IPS DF 4.7 (cell line): ENCODE measurements at regions not wholly inside any gene's neighbourhood (a gene's known extent, or its start where the extent isn't known, plus 50 kb on each side); places are given as distances from the start of the nearest gene placed in this dataset.
"Not testable (repeated sequence)": the region's sequence is repeated elsewhere in the genome, so short reads cannot be mapped to it uniquely, and the experiment has no call there.

Experiments
- DNase-seq: peaks from one replicate; pipeline ENCODE4 v3.0.0-alpha.2; 2013; ENCODE audit warnings: low spot score; ENCODE audit errors: extremely low read depth

DNA sequence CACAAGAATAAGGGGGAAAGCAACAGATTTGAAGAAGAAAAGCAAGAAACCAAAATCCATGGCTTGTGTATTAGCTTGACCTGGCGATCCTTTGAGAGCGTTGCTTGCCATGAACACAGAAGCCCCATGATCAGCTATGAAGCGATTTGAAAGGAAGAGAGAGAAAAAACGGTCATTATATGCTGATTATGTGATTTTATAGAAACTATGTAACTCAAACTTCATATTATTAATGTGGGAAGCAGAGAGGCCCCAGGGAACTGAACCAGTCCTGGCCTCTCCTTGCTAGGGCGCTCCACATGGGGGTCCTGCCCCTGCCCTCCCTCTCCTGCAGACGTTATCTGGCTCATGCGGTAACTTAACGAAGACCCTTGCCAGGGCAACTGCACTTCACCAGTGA, 306.1 kb upstream of the ADARB2 start:
- no peak for DNase-seq

DNA sequence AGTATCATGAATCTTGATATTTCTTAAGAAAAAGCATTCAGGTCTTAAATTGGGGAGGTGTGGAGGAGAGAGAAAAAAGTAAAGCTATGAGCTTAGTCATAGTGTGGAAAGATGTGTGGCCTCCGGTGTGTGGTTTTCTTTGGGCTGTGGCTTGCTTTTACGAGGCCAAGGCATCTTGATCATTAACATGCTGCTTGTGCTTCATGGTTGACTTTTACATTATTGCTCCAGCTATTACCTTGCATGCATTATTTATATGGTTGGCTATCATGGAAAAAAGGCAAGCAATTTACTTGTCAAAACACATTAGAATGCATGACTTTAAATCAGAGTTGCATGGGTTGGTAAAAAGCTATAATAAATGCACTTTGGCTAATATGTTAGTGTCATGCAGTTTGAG, 300.7 kb upstream of the ADARB2 start:
- no peak for DNase-seq

DNA sequence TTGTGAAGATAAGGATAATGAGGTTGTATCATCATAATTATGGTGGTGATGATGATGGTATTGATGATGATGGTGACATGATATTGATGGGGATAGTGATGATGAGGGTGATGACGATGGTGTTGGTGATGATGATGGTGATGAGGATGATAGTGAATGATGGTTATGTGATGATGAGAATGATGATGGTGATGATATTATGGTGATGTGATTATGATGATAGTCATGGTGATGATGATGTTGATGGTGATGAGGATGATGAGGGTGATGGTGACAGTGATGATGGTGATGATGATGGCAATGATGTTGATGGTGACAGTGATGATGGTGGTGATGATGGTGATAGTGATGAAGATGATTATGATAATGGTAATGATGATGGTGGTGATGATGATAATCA, 299.9 kb upstream of the ADARB2 start:
- DNase-seq: no peak

DNA sequence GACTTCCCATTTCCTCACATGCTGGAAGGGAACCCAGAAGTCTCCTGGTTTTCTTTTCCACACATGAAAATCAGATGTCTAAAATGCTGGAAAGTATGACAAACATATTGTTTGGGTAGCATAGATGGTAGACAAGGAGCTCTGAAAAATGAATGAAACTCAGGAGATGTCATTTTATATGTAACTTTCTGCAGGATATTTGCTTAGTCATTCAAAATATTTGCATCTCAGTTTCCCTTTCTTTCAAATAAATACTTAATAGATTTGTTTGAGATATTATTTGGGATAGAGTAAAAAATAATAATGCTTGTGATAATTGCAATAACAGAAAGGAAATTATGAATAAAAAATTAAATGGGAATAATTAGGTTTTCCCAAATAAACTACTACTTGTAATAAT, 298.9 kb upstream of the ADARB2 start:
- DNase-seq: no peak

DNA sequence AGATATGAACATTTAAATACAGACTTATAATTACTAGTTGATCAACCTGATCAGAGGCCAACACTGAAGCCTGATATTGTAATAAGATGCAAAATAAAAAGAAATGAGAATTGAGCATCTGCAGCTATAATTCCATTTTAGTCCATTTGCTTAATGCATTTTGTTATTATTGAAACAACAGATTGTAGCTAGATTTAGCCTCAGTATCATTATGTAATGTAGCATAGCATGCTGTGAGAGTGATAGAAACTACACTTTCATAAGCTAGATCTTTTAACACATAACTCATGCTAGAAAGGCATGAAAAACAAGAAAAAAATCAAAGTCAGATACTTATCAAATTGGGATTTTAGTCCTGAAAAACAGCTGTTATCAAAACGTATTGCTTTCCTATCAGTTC, 292.7 kb upstream of the ADARB2 start:
- DNase-seq: no peak

DNA sequence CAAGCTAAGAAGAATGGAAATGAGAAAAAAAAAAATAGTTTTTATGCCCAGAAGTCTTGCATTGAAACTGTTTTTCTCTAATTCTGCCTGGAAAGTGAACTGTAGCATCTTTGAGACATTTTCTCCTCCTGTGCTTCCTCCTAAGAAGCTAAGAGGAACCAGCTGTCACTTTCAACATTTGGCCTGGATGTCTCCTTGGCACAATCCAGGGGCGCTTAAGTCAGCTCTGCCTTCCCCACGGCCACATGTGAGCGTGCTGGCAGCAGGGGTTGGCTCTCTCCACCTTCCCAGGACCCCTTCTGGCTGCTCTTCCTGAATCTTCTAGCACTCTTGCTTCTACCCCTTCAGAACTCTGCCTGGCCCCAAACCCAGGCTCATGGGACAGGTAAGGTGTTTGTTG, 289.6 kb upstream of the ADARB2 start:
- DNase-seq: no peak

DNA sequence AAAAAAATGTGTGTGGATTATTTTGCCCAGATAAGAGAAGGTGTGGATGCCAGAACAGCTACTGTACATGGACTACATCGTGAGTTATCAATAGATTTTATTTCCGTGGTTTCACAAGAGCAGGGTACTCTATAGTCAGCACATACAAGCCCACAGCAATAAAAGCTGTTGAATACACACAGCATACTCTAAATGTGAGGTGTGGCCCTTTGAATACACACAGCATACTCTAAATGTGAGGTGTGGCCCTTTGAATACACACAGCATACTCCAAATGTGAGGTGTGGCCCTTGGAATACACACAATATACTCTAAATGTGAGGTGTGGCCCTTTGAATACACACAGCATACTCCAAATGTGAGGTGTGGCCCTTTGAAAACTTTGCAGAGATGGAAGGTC, 287.4 kb upstream of the ADARB2 start:
- DNase-seq: not testable (repeated sequence)

DNA sequence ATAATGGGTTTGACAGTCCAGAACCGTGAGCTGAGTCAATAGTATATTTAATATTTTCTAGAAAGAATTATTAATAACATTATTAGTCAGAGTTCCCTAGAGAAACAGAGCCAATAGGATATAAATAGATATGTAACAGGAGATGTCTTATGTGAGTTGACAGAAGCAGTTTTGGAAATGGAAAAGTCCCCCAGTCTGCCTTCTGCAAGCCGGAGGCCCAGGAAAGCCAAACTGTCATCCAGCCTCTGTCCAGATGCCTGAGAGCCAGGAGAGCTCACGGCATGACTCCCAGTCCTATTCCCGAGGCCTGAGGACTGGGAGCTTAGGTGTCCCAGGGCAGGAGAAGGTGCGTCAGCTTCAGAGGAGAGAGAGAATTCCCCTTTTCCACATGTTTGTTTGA, 286.4 kb upstream of the ADARB2 start:
- DNase-seq: no peak

DNA sequence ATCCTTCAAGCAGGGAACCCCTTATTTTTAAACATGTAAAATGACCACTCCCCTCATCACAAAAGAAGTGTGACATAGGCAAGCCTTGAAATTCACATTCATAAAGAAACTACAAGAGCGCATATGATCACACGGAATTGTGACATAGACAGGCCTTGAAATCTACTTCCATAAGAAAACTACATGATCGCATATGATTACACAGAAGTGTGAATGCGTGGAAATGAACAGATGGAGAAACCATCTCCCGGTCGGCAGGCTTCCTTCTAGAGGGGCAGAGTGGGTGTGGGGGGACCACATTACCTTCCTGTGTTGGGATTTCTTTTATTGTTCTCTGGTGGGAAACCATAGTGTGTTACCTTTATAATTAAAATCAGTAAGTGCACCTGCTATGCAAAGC, 285.1 kb upstream of the ADARB2 start:
- no peak for DNase-seq

DNA sequence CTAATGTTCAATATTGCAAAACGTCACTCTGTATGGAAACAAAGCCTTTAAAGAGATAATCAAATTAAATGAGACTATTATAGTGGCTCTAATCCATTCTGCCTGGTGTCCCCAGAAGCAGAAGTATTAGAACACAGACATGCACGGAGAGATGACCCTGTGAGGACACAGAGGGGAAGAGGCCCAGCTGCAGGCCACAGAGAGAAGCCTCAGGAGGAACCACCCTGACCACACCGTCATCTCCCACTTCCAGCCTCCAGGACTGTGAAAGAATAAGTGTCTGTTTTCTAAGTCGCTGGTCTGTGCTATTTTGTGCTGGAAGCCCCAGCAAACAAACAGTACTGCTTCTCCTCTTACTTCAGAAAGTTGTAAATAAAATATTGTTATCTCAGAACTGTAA, 283.5 kb upstream of the ADARB2 start:
- DNase-seq: no peak

DNA sequence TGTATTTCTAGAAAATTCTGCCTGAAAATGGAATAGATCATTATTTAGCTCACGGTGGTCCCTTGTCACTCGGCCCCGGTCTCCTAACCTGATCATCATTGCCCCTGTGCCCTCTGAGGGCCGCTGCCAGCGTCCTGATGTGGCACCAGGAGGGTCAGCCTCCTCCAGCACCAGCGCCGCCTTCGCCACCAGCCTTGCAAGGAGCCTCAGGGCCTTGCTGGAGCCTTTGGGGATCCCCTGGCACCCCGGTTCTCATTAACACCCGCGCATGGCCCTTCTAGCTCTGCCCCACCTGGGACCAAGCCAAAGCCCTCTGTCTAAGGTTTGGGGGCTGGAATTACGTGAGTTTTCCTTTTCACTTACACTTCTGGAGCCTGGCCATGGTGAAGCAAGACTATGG, 282.5 kb upstream of the ADARB2 start:
- no peak for DNase-seq

DNA sequence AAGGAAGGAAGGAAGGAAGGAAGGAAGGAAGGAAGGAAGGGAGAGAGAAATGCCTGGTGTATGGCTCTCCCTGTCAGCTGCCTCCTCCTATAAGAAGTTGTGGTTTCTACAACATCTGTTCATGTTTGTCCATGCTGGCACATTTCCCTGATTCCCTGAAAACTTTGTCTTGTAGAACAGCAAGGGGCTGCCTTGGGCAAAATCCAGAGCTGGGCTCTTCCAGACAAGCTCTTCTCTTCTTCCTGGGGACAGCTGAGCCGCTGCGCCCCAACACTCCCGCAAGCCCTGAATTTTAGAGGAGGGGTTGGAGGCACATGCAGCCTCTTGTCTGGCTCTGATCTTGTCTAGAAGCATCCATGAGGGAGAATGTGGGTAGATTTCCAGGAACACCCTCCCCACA, 282.0 kb upstream of the ADARB2 start:
- DNase-seq: no peak

DNA sequence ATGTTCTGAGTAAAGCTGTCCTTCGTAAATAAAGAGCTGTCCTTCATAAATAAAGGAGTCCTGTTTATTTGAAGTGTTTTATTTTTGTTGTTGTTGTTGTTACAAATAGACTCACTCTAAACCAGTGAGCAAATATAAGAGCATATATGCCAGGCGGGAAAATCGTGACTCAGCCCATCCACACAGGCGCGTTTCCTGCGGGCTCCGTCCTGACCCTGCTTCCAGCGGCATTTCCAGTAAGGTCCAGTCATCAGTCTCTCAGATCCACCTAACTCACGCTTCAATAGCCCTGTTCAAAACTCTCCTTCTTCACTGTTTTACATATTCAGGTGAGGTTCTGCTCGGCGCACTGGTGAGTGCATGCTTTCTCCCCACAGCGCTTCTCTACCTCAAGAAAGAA, 277.2 kb upstream of the ADARB2 start:
- DNase-seq: no peak

DNA sequence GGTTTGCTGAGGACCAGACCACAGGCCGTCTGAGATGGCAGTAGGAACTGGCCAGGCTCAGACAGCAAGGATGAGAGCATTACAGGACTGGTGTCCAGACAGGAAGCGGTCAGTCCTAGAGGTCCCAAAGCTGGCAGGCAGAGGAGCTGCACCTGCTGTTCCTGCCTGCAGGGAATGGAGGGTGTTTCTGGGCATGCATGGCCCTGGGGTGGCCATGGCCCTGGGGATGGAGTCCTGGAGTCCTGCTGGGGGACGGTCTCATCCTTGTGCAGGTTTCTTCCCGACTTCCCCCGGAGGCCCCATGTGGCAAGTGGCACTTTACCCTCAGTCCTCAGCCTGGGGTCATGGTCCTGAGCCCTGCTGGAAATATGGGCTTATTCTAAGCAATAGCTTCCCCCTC, 274.9 kb upstream of the ADARB2 start:
- DNase-seq: no peak

DNA sequence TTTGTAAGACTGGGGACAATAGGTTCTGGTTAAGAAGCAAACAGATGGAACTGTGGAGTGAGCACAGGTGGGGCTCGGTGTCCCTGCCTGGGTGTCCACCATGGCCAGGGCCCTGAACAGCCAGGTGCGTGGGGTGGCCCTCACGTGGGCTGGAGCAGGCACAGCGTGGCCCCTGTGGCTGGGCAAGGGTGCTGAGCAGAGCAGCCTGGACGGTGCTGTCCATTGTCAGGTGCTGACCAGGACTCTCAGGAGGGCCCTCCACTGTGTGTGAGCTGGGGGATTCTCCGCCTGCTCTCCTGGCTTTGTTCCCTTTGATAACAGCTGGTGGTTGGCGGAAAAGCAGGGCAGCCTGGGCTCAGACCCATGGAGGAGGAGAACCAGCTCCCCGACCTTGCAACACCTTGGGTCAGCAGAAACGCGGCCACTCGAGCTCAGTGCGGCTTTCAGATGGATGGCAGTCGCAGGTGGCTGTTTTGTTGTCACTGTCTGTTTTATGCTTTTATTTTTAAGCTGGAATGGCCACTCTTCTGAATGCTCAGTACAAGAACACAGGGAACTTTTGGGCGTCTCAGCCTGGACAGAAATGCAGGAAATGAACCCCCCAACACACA, 273.9 kb upstream of the ADARB2 start:
- no peak for DNase-seq

DNA sequence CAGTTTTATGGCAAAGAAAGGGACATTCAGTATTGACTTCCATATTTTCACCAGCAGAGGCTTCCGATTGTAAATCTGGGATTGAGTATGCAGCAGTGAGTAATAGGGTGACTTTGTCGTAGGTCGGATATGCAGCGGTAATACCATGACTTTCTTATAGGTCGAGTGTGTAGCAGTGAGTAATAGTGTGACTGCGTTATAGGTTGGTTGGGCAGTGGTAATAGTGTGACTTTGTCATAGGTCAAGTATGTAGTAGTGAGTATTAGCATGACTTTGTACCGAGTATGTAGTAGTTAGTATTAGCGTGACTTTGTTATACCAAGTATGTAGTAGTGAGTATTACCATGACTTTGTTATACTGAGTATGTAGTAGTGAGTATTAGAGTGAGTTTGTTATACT, 268.2 kb upstream of the ADARB2 start:
- DNase-seq: no peak

DNA sequence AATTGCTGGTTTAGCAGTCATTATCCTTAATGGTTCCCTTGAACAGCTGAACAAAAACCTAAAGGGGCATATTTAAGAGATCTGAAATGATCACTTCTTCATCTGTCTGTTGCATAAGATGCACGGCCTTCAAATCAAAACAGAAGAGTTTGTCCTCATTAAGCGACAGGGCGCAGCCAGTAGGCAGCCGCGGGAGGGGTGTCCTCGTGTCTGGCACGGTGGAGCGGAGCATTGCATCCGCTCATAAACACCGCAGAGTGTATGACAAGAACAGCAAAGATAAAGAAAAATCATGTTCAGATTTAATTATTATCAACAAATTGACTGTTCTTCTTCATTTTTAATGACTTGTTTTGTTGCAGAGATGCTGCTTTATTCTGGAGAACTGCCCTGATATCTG, 255.6 kb upstream of the ADARB2 start:
- no peak for DNase-seq

DNA sequence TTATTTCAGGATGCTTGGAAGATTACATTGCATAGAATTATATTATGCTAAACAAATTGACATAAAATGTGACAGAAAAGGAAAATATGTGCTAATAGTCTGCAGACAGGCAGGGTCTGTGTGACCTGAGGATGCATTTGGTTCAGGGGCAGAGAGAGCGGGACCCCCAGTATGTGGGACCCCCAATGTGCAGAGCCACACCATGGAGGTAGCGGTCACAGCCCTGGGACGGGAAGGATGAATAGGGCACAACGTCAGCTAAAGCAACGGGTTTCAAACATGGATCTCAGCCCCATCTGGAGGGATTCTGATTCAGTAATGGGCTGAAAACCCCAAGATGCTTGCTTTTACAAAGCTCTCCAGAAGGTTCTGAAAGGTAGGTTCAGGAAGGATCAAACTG, 251.8 kb upstream of the ADARB2 start:
- no peak for DNase-seq

DNA sequence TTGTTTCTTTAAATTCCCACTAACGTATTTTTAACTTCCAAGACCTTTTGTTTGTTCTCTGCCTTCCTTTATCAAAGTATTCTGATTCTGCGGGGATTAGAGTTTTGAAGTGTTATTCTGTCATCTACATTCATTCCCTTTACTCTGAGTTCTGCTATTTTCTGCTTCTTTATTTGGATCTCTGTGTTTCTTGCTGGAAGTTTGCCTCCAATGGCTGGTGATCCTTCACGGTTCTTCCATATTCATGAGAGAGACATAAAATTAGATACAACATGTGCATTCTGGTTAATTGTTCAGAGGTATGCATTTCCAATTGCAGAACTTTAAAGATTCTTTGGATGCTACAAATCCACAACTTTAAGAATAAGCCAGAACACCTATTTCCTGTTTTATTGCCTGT, 244.7 kb upstream of the ADARB2 start:
- DNase-seq: no peak

DNA sequence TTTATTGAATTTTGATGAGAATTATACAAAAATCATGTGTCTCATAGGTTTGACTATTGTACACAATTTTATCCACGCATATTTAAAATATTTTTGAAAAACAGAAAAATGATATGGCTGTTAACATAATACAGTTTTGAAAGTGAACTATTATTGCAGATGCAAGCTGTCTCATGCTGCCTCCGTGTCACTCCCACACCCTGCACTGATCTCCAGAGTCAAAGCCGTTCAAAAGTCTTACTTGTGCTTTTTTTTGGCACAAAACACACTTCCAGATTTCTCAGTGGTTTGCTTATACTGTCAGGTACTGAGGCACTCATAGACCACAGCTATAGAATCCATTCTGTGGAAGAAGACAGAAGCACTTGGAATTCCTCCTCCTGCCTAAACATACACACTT, 243.1 kb upstream of the ADARB2 start:
- DNase-seq: no peak

DNA sequence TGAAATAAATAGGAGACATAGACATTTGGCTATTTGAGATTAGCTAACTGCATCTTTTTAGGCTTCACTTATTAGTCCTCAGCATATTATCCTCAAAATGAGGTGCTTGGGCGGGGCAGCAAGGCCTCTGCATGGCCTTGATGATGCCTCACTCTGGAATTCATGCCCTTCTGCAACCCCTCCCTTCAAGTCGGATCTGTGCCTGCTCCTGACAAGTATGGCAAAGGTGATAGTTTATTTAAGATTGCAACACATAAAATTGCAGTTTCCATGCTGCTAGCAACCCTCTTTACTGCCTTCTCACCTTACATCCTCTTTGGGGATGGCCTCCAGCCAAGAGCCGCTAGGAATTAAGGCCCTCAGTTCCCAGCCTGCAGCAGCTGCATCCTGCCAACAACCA, 241.3 kb upstream of the ADARB2 start:
- no peak for DNase-seq

DNA sequence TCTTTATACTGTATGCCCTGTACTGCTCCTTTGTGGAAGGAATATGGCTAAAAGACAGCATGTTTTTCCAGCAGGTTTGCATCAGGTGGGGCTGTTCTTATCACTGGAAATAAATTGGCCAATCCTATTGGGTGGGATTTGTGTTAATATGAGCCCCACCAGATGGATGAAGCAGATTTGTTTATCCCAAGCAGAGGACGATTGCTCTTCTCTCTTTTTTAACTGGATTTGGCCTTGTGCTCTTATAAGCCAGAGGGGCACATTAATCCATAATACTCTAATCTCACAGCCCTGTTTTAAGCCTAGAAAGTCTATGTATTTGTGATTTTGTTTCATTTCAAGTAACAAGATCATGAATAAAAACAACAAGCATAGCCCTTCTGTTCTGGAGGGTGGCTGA, 240.1 kb upstream of the ADARB2 start:
- DNase-seq: no peak

DNA sequence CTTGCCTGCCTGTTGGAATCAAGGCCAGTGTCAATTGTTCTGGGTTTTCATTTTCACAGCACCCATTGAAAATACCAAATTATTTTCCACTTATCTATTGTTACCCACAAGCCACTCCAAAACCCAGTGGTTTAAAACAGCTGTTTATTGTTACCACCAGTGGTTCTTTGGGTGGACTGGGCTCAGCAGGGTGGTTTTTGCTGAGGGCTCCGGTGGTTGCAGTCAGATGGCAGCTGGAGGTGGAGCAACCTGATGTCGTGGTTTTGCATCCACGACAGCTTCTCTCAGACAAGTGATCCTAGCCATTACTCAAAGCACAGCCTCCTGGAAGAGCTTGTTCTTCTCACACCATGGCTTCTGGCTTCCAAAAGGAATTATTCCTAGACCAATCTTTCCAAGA, 235.1 kb upstream of the ADARB2 start:
- DNase-seq: no peak
